Activated naive CD4-positive, alpha-beta T cell treated with anti-CD3 and anti-CD28 coated beads for 36 hours (primary cell): ENCODE measurements at regions not wholly inside any gene's neighbourhood (a gene's known extent, or its start where the extent isn't known, plus 50 kb on each side); places are given as distances from the start of the nearest gene placed in this dataset.

Experiments used
- CTCF ChIA-PET: fragments of 350-600 bp; sonication (Branson Sonifier 250); formaldehyde crosslinking; loops from one replicate; lab custom pipeline; 2021; ENCODE audit warnings: antibody characterized with exemption; lab: Charles Lee
- DNase-seq: peaks from one replicate; pipeline ENCODE4 v3.0.0-alpha.2; 2020
- H3K27ac Mint-ChIP-seq: one replicate; pipeline ENCODE4 v1.8.0; 2021; ENCODE audit warnings: mild to moderate bottlenecking, mixed read lengths
- H3K27me3 Mint-ChIP-seq: one replicate; pipeline ENCODE4 v1.8.0; 2021; ENCODE audit warnings: low read depth, mixed read lengths
- H3K36me3 Mint-ChIP-seq: one replicate; pipeline ENCODE4 v1.8.0; 2021; ENCODE audit warnings: low read depth, mixed read lengths
- H3K4me1 Mint-ChIP-seq: one replicate; pipeline ENCODE4 v1.8.0; 2021; ENCODE audit warnings: low read depth, mixed read lengths
- H3K4me3 Mint-ChIP-seq: one replicate; pipeline ENCODE4 v1.8.0; 2021; ENCODE audit warnings: mild to moderate bottlenecking, moderate library complexity, mixed read lengths
- H3K9me3 Mint-ChIP-seq: one replicate; pipeline ENCODE4 v1.8.0; 2021; ENCODE audit warnings: mixed read lengths
- intact Hi-C: fragments of 100-400 bp; cut with micrococcal nuclease; formaldehyde crosslinking; loops from one replicate; pipeline ENCODE4 v1.15.1; 2023

GRCh38 chr1:219041818-219042217 lies 131.9 kb upstream of the LYPLAL1 start:
- H3K27ac Mint-ChIP-seq: no peak overlapping the region
- CTCF ChIA-PET: no interaction called here
- H3K36me3 Mint-ChIP-seq: no peaks in the 10 kb centered on the region
- H3K9me3 Mint-ChIP-seq: no peaks in the 10 kb centered on the region
- DNase-seq: no peak
- H3K27me3 Mint-ChIP-seq: no peaks in the 10 kb centered on the region
- H3K4me1 Mint-ChIP-seq: no peaks in the 10 kb centered on the region
- no peak overlapping the region for H3K4me3 Mint-ChIP-seq
- intact Hi-C loops: no loop called here

GRCh38 chr1:219042769-219043168 lies 130.9 kb upstream of the LYPLAL1 start:
- Mint-ChIP-seq H3K27me3 (no peaks in the 10 kb centered on the region), H3K9me3 (no peaks in the 10 kb centered on the region), H3K27ac (no peak overlapping the region), H3K4me1 (no peaks in the 10 kb centered on the region), H3K36me3 (no peaks in the 10 kb centered on the region), H3K4me3 (no peak overlapping the region)
- intact Hi-C loops: no loop called here
- CTCF ChIA-PET: no interaction called here
- no peak for DNase-seq

- no peaks in the 10 kb centered on the region for H3K4me1 Mint-ChIP-seq
- CTCF ChIA-PET: no interaction called here
- H3K4me3 Mint-ChIP-seq: no peak overlapping the region
- no peak overlapping the region for H3K27ac Mint-ChIP-seq
- H3K36me3 Mint-ChIP-seq: no peaks in the 10 kb centered on the region
- no peaks in the 10 kb centered on the region for H3K27me3 Mint-ChIP-seq
- intact Hi-C loops: no loop called here
- no peaks in the 10 kb centered on the region for H3K9me3 Mint-ChIP-seq
- DNase-seq: no peak
These were observed 128.4 kb upstream of the LYPLAL1 start for GRCh38 chr1:219045246-219045645.

DNA sequence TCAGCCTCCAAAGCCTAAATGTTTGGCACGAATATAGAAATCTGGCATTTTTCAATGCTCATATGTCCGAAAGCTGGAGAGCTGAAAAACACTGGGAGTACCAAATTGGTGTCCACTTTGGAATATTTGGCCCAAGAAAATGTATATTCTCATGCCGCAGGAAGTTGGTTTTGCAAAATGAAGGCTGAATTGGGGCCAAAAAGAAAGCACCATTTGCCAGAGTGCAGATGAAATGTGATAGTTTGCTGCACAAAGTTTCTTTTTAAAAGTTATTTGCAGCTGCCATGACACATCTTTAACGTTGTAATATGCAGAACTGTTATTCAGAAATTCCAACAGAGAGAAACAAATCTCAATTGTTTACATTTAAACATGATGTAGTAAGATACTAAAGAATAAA lies 124.2 kb upstream of the LYPLAL1 start:
- intact Hi-C loops: no loop called here
- DNase-seq: no peak
- H3K36me3 Mint-ChIP-seq: no peaks in the 10 kb centered on the region
- H3K4me3 Mint-ChIP-seq: no peak overlapping the region
- no peaks in the 10 kb centered on the region for H3K4me1 Mint-ChIP-seq
- no peak overlapping the region for H3K27ac Mint-ChIP-seq
- CTCF ChIA-PET: no interaction called here
- no peaks in the 10 kb centered on the region for H3K9me3 Mint-ChIP-seq
- no peaks in the 10 kb centered on the region for H3K27me3 Mint-ChIP-seq

GRCh38 chr1:219050086-219050821 lies 123.4 kb upstream of the LYPLAL1 start:
- Mint-ChIP-seq H3K9me3 (no peaks in the 10 kb centered on the region), H3K27me3 (no peaks in the 10 kb centered on the region), H3K4me1 (no peaks in the 10 kb centered on the region), H3K27ac (no peak overlapping the region), H3K36me3 (no peaks in the 10 kb centered on the region), H3K4me3 (no peak overlapping the region)
- CTCF ChIA-PET: no interaction called here
- DNase-seq: no peak
- intact Hi-C loops: no loop called here

DNA sequence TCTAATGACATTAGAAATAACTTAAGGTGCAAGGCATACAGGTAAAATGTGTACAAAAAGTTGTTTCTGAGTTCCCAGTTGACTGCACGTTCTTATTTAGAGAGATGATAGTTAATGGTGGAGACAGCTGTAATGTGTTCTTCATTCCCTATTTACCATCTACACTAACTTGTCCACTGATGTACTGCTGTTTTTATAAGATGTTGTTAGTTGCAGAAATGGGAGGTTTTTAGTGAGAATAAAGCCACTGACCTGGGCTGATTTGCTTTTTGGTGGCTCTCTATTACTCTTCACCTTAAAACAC lies 122.9 kb upstream of the LYPLAL1 start:
- CTCF ChIA-PET: no interaction called here
- no peak overlapping the region for H3K4me3 Mint-ChIP-seq
- no peaks in the 10 kb centered on the region for H3K4me1 Mint-ChIP-seq
- no peak overlapping the region for H3K27ac Mint-ChIP-seq
- DNase-seq: no peak
- intact Hi-C loops: no loop called here
- no peaks in the 10 kb centered on the region for H3K9me3 Mint-ChIP-seq
- peaks cover 2% of the 10 kb centered on the region for H3K27me3 Mint-ChIP-seq
- H3K36me3 Mint-ChIP-seq: no peaks in the 10 kb centered on the region

DNA sequence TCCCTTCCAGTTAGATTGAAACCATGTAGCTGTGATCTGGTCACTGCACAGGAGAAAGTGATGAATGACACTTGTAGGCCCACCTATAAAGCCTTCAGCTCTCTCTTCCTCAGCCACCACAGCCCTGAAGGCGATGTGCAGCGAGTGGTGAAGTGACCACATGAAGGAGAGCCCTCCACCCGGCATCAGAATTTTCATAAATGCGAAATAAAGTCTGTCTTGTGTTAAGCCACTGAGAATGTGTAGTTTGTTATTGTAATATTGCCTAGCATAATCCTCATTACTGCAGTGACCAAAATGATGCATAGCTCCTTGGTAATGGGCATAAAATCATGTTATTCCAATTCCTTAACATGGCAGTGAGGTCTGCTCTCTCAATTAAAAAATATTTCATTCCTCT lies 122.1 kb upstream of the LYPLAL1 start:
- CTCF ChIA-PET: no interaction called here
- H3K4me3 Mint-ChIP-seq: no peak overlapping the region
- H3K9me3 Mint-ChIP-seq: no peaks in the 10 kb centered on the region
- intact Hi-C loops: no loop called here
- H3K27ac Mint-ChIP-seq: no peak overlapping the region
- peaks cover 2% of the 10 kb centered on the region for H3K27me3 Mint-ChIP-seq
- H3K36me3 Mint-ChIP-seq: no peaks in the 10 kb centered on the region
- H3K4me1 Mint-ChIP-seq: no peaks in the 10 kb centered on the region
- no peak for DNase-seq

DNA sequence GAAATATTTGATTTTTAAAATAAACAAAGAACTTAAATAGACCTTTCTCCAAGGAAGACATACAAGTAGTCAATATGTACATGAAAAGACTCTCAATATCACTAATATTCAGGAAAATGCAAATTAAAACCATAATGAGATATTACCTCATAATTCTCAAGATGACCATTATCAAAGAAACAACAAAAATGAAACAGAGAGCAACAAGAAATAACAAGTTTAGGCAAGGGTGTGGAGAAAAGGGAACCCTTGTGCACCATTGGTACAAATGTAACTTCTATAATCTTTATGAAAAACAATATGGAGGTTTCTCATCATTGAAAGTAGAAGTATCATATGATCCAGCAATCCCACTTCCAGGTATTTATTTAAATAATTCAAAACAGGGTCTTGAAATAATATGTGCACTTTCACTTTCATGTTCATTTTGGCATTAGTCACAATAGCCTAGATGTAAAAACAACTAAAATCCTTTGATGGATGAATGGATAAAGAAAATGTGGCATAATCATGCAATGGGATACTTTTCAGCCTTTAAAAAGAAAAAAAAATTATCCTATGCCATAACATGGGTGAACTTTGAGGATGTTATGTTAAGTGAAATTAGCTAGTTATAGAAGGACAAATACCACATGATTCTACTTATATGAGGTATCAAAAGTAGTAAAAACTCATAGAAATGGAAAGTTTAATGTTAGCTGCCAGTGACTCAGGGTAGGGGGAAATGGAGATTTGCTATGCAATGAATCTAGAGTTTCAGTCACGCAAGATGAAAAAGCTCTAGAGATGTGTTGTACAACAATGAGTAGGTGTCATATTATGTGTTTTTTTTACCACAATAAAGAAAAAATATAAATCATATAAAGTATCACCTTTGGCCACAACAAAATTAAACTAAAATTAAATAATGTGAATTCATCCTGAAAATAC lies 114.5 kb upstream of the LYPLAL1 start:
- H3K27me3 Mint-ChIP-seq: peaks cover 6% of the 10 kb centered on the region
- CTCF ChIA-PET: no interaction called here
- no peak overlapping the region for H3K4me3 Mint-ChIP-seq
- intact Hi-C loops: loop anchor here (1.0 kb wide), 3 partner anchors 130 to 714 kb away; partner anchors contain the start of gene TGFB2
- peaks cover 10% of the 10 kb centered on the region for H3K4me1 Mint-ChIP-seq
- no peak for DNase-seq
- H3K36me3 Mint-ChIP-seq: no peaks in the 10 kb centered on the region
- peaks cover 4% of the 10 kb centered on the region for H3K9me3 Mint-ChIP-seq
- no peak overlapping the region for H3K27ac Mint-ChIP-seq

DNA sequence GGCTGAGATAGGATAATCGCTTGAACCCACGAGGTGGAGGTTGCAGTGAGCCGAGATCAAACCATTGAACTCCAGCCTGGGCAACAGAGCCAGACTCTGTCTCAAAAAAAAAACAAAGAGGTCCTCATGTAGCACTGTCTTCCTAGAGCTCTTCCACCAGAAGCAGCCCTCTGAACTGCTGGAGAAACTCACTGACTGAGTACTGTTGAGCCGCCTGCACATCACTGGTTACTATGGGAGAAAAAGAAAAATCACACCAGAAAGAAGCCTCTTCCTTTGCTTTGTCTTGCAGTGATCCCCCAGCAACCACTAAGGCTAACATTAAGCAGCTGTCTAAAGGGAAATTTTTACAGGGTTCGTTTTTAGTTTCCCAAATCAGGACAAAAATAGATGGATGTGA lies 112.9 kb upstream of the LYPLAL1 start:
- Mint-ChIP-seq H3K27me3 (peaks cover 4% of the 10 kb centered on the region), H3K4me1 (peaks cover 10% of the 10 kb centered on the region), H3K9me3 (peaks cover 4% of the 10 kb centered on the region), H3K27ac (no peak overlapping the region), H3K36me3 (no peaks in the 10 kb centered on the region), H3K4me3 (no peak overlapping the region)
- DNase-seq: no peak
- CTCF ChIA-PET: no interaction called here
- intact Hi-C loops: loop anchor here (10.0 kb wide), 1 partner anchor 686 kb away; no protein-coding TSS in a partner anchor

DNA sequence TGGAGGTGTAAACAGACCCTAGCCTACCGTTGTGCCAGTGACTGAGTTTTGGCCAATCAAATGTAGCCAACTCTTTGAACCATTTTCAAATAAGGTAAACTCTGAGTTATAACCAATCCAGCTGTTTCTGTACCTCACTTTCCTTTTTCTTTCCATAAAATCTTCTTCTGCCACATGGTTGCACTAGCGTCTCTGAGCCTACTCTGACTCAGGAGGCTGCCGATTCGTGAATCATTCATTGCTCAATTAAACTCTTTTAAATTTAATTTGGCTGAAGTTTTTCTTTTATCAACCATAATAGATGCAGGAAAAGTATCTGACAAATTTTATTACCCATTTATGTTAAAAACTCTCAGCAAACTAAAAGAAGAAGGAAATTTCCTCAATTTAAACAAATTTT lies 111.5 kb upstream of the LYPLAL1 start:
- intact Hi-C loops: loop anchor here (10.0 kb wide), 1 partner anchor 687 kb away; no protein-coding TSS in a partner anchor
- Mint-ChIP-seq H3K36me3 (no peaks in the 10 kb centered on the region), H3K9me3 (peaks cover 4% of the 10 kb centered on the region), H3K27ac (no peak overlapping the region), H3K4me1 (peaks cover 17% of the 10 kb centered on the region), H3K27me3 (peaks cover 3% of the 10 kb centered on the region), H3K4me3 (no peak overlapping the region)
- no peak for DNase-seq
- CTCF ChIA-PET: no interaction called here

DNA sequence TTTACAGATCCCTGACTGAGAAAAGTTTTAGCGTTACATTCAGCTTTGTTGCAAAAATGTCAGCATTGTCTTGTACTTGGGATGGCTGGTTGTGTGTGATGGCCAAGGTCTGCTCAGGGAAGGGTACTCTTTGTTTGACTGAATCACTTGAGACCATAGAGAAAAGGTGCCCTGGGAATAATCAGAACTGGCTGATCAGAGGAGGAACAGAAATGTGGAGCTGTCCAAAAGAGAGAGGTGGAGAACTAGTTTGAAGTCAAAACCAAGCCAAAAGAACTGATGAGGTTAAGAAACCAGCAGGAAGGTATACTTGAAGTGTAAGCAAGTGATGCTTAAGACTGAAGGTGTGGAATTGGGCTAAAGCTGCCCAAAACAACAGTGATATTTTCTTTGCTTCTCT lies 107.6 kb upstream of the LYPLAL1 start:
- H3K4me3 Mint-ChIP-seq: no peak overlapping the region

GRCh38 chr1:219066631-219067349 lies 106.9 kb upstream of the LYPLAL1 start:
- Mint-ChIP-seq H3K9me3 (peaks cover 7% of the 10 kb centered on the region), H3K36me3 (no peaks in the 10 kb centered on the region), H3K27ac (no peak overlapping the region), H3K4me3 (no peak overlapping the region), H3K4me1 (peaks cover 7% of the 10 kb centered on the region), H3K27me3 (peaks cover 5% of the 10 kb centered on the region)
- intact Hi-C loops: loop anchor here (5.0 to 10.0 kb wide), 3 partner anchors 106 to 692 kb away; partner anchors contain the start of gene LYPLAL1
- no peak for DNase-seq
- CTCF ChIA-PET: no interaction called here

More for the DNA sequence above, 107.6 kb upstream of the LYPLAL1 start:
- CTCF ChIA-PET: no interaction called here
- Mint-ChIP-seq H3K9me3 (peaks cover 7% of the 10 kb centered on the region), H3K27me3 (peaks cover 6% of the 10 kb centered on the region), H3K36me3 (no peaks in the 10 kb centered on the region), H3K4me1 (peaks cover 7% of the 10 kb centered on the region), H3K27ac (no peak overlapping the region)
- no peak for DNase-seq
- intact Hi-C loops: loop anchor here (5.0 to 10.0 kb wide), 3 partner anchors 106 to 691 kb away; partner anchors contain the start of gene LYPLAL1
